Spleen (tissue), 11 donors: ENCODE measurements at regions not wholly inside any gene's neighbourhood (a gene's known extent, or its start where the extent isn't known, plus 50 kb on each side); places are given as distances from the start of the nearest gene placed in this dataset.

Source experiments
- DNase-seq: peaks from one replicate; pipeline ENCODE4 v3.0.0-alpha.2; 2020
- H3K27ac ChIP-seq, 8 donors: fragments of 200-600 bp; sonication (generic) in 7 of 8; 1 replicate in 4 of 8; 2 replicates in 4 of 8; pipeline versions ENCODE4 v1.5.0 to v1.8.0; 2016 to 2021; ENCODE audit warnings: inconsistent platforms in 4 of 8, mild to moderate bottlenecking in 4 of 8, moderate library complexity in 1 of 8
- H3K27me3 ChIP-seq, 7 donors: fragments of 200-600 bp; sonication (generic) in 6 of 7; replicated peaks in 1 of 7; 1 replicate in 4 of 7; 2 replicates in 3 of 7; pipeline versions ENCODE4 v1.5.0 to v1.8.0; 2016 to 2021; ENCODE audit warnings: inconsistent platforms in 3 of 7, mild to moderate bottlenecking in 1 of 7
- H3K36me3 ChIP-seq, 6 donors: fragments of 200-600 bp; sonication (generic) in 5 of 6; 1 replicate in 4 of 6; 2 replicates in 2 of 6; pipeline versions ENCODE4 v1.5.0 to v1.8.0; 2016 to 2021; ENCODE audit warnings: inconsistent platforms in 2 of 6
- H3K4me1 ChIP-seq, 6 donors: fragments of 200-600 bp; sonication (generic) in 5 of 6; 1 replicate in 3 of 6; 2 replicates in 3 of 6; pipeline versions ENCODE4 v1.5.0 to v1.8.0; 2016 to 2021; ENCODE audit warnings: inconsistent platforms in 3 of 6
- H3K4me3 ChIP-seq, 8 donors: fragments of 200-600 bp; sonication (generic) in 7 of 8; 1 replicate in 4 of 8; 2 replicates in 4 of 8; pipeline versions ENCODE4 v1.5.0 to v1.8.0; 2016 to 2021; ENCODE audit warnings: inconsistent platforms in 4 of 8, mild to moderate bottlenecking in 4 of 8, moderate library complexity in 2 of 8
- H3K9me3 ChIP-seq, 8 donors: fragments of 200-600 bp; sonication (generic) in 7 of 8; 1 replicate in 4 of 8; 2 replicates in 4 of 8; pipeline versions ENCODE4 v1.5.0 to v1.8.0; 2016 to 2021; ENCODE audit warnings: inconsistent platforms in 4 of 8
- POLR2A ChIP-seq, 3 donors: fragments of 450-650 bp; IDR thresholded peaks; one replicate each; pipeline ENCODE4 v1.5.1; 2017; ENCODE audit warnings: antibody characterized with exemption in 3 of 3, mild to moderate bottlenecking in 1 of 3
- POLR2AphosphoS5 ChIP-seq, 3 donors: sonication (generic); formaldehyde crosslinking; IDR thresholded peaks; one replicate each; pipeline ENCODE4 v1.5.1; 2017; ENCODE audit warnings: antibody characterized with exemption in 3 of 3
- WGBS, 5 donors: extraction: QIAGEN DNeasy Blood & Tissue Kit in 3 of 5; methylation state at CpG; one replicate each; pipeline versions ENCODE4 v1.1.5 to v1.1.7; 2013 to 2018; 5-methylcytosine and 5-hydroxymethylcytosine counted together
- intact Hi-C: fragments of 100-400 bp; cut with DNase I; formaldehyde crosslinking; loops from one replicate; pipeline ENCODE4 v1.15.0; 2023; ENCODE audit warnings: low total_unique reads
- TF ChIP-seq, protein P1 (sequence below), 11 experiments: fragments of 200-600 bp in 7 of 11; fragments of 450-650 bp in 4 of 11; sonication (generic) in 4 of 11; IDR thresholded peaks in 8 of 11; conservative IDR thresholded peaks in 3 of 11; 1 replicate in 7 of 11; 2 replicates in 4 of 11; pipeline versions ENCODE4 v1.4.0 to v1.8.0; 2016 to 2021; ENCODE audit warnings: antibody characterized with exemption in 11 of 11, inconsistent platforms in 4 of 11, mild to moderate bottlenecking in 1 of 11
- donor health status: healthy with polysubstance abuse.
- donor health status: DM: no; HTN: no; CAD: no; lungs with moderate emphysema.
- donor health status: DM: no; HTN: no; CAD: no.
- donor health status: Bipolar disorder and iron deficiency.
- donor health status: healthy.
- donor health status: DM: no; HTN: no; CAD: no.
- donor health status: DM: yes; HTN: yes; CAD: no.

DNA sequence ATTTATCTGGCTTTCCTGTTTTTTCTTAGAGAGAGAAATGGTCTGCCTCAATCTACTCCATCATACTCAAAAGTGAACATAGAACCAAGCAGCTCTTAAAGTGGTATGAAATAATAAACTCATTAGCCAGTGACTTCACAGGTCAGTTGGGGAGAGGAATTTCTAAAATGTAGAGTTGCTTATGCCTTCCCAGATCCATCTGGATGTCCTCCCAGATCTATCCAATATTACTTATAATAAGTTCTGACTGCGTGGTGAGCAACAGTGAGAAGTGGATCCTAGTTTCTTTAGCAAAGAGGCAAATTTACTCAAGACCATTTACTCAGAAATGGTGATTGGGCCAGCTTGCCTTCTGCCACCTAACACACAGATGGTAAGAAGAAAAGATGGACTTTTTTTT is 748.0 kb downstream of the PCDH18 start:
- 54 to 82% (median 64%) methylated on average over 1 of the region's 1 CpG for WGBS, 5 donors
- intact Hi-C loops = no loop called here
- Histone ChIP-seq H3K4me3 (no peak overlapping the region), H3K4me1 (no peaks in the 10 kb centered on the region), H3K36me3 (no peaks in the 10 kb centered on the region), H3K27ac (no peak overlapping the region), H3K9me3 (no peaks in the 10 kb centered on the region), H3K27me3 (no peaks in the 10 kb centered on the region)
- no peak for TF ChIP-seq POLR2AphosphoS5 (IDR thresholded peaks at IDR 0.05)
- no peak for TF ChIP-seq POLR2A (IDR thresholded peaks at IDR 0.05)
- TF ChIP-seq, protein P1, sequence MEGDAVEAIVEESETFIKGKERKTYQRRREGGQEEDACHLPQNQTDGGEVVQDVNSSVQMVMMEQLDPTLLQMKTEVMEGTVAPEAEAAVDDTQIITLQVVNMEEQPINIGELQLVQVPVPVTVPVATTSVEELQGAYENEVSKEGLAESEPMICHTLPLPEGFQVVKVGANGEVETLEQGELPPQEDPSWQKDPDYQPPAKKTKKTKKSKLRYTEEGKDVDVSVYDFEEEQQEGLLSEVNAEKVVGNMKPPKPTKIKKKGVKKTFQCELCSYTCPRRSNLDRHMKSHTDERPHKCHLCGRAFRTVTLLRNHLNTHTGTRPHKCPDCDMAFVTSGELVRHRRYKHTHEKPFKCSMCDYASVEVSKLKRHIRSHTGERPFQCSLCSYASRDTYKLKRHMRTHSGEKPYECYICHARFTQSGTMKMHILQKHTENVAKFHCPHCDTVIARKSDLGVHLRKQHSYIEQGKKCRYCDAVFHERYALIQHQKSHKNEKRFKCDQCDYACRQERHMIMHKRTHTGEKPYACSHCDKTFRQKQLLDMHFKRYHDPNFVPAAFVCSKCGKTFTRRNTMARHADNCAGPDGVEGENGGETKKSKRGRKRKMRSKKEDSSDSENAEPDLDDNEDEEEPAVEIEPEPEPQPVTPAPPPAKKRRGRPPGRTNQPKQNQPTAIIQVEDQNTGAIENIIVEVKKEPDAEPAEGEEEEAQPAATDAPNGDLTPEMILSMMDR (IDR thresholded peaks at IDR 0.05 in 8 of 11, conservative IDR thresholded peaks at IDR 0.05 in 3 of 11) = no peak
- no peak for DNase-seq

DNA sequence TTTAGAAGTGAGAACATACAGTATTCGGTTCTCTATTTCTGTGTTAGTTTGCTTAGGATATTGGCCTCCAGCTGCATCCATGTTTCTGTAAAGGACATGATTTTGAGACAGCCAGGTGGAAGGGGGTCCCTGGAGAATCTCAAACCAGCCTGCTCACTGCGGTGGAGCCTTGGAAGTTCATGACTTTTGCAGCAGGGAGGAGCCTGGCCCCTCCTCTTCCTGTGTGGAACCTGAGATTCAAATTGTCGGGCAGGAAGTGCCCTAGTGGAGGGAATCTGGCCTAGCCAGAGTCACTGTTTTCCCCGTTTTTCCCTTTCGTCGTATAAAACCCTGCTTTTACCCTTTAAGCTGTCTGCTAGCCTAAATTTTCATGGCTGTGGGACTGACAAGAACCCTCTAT is 762.6 kb downstream of the PCDH18 start:
- TF ChIP-seq, protein P1 (IDR thresholded peaks at IDR 0.05 in 8 of 11, conservative IDR thresholded peaks at IDR 0.05 in 3 of 11) = no peak
- no peak for TF ChIP-seq POLR2AphosphoS5 (IDR thresholded peaks at IDR 0.05)
- no peak for TF ChIP-seq POLR2A (IDR thresholded peaks at IDR 0.05)
- Histone ChIP-seq H3K4me3 (no peak overlapping the region), H3K27me3 (no peaks in the 10 kb centered on the region), H3K36me3 (no peaks in the 10 kb centered on the region), H3K4me1 (no peaks in the 10 kb centered on the region), H3K27ac (no peak overlapping the region), H3K9me3 (no peaks in the 10 kb centered on the region)
- WGBS, 5 donors = 86 to 92% (median 89%) methylated on average over 6 of the region's 6 CpGs
- no peak for DNase-seq
- intact Hi-C loops = no loop called here

DNA sequence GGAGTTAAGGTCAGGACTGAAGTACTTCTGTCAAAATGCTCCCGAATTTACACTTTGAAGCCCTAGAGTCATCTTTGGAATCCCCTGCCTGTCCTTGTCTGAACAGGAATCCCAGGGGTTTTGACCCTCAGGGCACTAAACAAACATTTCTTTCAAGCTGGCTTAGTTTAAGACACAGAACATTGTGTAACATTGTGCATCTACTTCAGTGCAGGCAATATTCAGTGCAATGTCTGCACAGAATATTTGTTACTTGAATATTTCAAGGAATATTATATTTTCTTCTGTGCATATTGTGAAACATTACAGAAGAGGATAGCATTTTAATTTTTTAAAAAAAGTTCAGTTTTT is 763.4 kb downstream of the PCDH18 start:
- no peak for DNase-seq
- H3K27me3 ChIP-seq = no peaks in the 10 kb centered on the region
- H3K27ac ChIP-seq = no peak overlapping the region
- 41 to 68% (median 58%) methylated on average over 1 of the region's 1 CpG for WGBS, 5 donors
- TF ChIP-seq POLR2AphosphoS5 (IDR thresholded peaks at IDR 0.05) = no peak
- TF ChIP-seq, protein P1 (IDR thresholded peaks at IDR 0.05 in 8 of 11, conservative IDR thresholded peaks at IDR 0.05 in 3 of 11) = no peak
- no peak for TF ChIP-seq POLR2A (IDR thresholded peaks at IDR 0.05)
- H3K4me3 ChIP-seq = no peak overlapping the region
- H3K9me3 ChIP-seq = no peaks in the 10 kb centered on the region
- H3K36me3 ChIP-seq = no peaks in the 10 kb centered on the region
- no peaks in the 10 kb centered on the region for H3K4me1 ChIP-seq
- intact Hi-C loops = no loop called here

DNA sequence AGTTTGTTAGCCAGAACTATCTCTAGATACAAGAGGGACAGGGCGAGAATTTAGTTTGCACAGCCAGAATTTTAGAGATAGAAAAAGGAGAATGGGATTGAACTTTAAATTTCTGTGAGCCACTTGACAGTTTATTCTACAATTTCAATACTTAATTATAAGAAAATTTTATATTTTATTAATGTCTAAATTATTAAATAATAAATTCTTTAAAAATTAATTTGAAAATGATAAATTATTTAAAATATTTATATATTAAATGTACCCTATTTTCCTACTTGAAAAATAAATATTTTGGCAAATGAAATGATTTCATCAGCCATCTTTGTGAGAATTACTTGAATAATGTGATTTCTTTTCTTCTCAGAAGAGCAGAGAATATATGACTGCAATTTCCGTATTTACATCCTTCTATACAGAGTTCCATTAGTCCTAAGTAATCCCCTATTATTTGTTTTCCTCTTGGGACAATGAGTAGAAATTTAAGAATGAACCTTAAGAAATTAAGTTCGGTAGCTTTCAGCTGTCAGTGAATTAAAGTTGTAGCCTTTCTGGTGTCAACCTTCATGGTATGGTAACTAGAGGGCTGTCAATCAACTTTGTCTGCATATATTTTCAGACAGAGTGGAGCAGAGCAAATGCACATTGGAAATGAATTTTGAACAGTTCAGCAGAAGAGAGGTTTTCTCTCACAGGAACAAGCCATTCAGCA is 763.9 kb downstream of the PCDH18 start:
- no peak overlapping the region for H3K27ac ChIP-seq
- H3K9me3 ChIP-seq = no peaks in the 10 kb centered on the region
- H3K27me3 ChIP-seq = no peaks in the 10 kb centered on the region
- H3K4me3 ChIP-seq = no peak overlapping the region
- TF ChIP-seq, protein P1 (IDR thresholded peaks at IDR 0.05 in 8 of 11, conservative IDR thresholded peaks at IDR 0.05 in 3 of 11) = no peak
- TF ChIP-seq POLR2AphosphoS5 (IDR thresholded peaks at IDR 0.05) (no peak), POLR2A (IDR thresholded peaks at IDR 0.05) (no peak)
- no peak for DNase-seq
- H3K4me1 ChIP-seq = no peaks in the 10 kb centered on the region
- intact Hi-C loops = no loop called here
- H3K36me3 ChIP-seq = no peaks in the 10 kb centered on the region
- WGBS, 5 donors = 73 to 90% (median 80%) methylated on average over 3 of the region's 3 CpGs
